SKM-1 (cell line): ENCODE measurements at regions not wholly inside any gene's neighbourhood (a gene's known extent, or its start where the extent isn't known, plus 50 kb on each side); places are given as distances from the start of the nearest gene placed in this dataset.
"Not testable (repeated sequence)": the region's sequence is repeated elsewhere in the genome, so short reads cannot be mapped to it uniquely, and the experiment has no call there.

Source experiments
- DNase-seq: peaks from one replicate; lab custom pipeline; 2025; ENCODE audit not compliant: unreplicated experiment; lab: John Stamatoyannopoulos, UW

- DNase-seq, result no peak
Observed at GRCh38 chr6:25150863-25151262, 128.3 kb upstream of the CARMIL1 start.

- no peak for DNase-seq
Observed at GRCh38 chr6:25153079-25153478, 126.1 kb upstream of the CARMIL1 start.

- DNase-seq, result no peak
Observed at GRCh38 chr6:25154034-25154596, 125.1 kb upstream of the CARMIL1 start.

- DNase-seq, result no peak
Observed at GRCh38 chr6:25155211-25155610, 124.0 kb upstream of the CARMIL1 start.

- no peak for DNase-seq
Observed at GRCh38 chr6:25156123-25156522, 123.1 kb upstream of the CARMIL1 start.

- no peak for DNase-seq
Observed at GRCh38 chr6:25157183-25157582, 122.0 kb upstream of the CARMIL1 start.

- DNase-seq, result no peak
Observed at GRCh38 chr6:25157842-25158241, 121.3 kb upstream of the CARMIL1 start.

GRCh38 chr6:25160134-25160533 is 119.0 kb upstream of the CARMIL1 start:
- not testable (repeated sequence) for DNase-seq

- no peak for DNase-seq
Observed at GRCh38 chr6:25165177-25165576, 114.0 kb upstream of the CARMIL1 start.

GRCh38 chr6:25165800-25166199 is 113.4 kb upstream of the CARMIL1 start:
- DNase-seq, result no peak

GRCh38 chr6:25166955-25167748 is 112.0 kb upstream of the CARMIL1 start:
- DNase-seq, result no peak

- no peak for DNase-seq
Observed at GRCh38 chr6:25167961-25168360, 111.2 kb upstream of the CARMIL1 start.

- no peak for DNase-seq
Observed at GRCh38 chr6:25168637-25169036, 110.5 kb upstream of the CARMIL1 start.

GRCh38 chr6:25169553-25169952 is 109.6 kb upstream of the CARMIL1 start:
- no peak for DNase-seq

GRCh38 chr6:25169961-25170360 is 109.2 kb upstream of the CARMIL1 start:
- DNase-seq, result no peak

GRCh38 chr6:25170640-25171039 is 108.5 kb upstream of the CARMIL1 start:
- DNase-seq, result no peak

- DNase-seq, result no peak
Observed at GRCh38 chr6:25171301-25171700, 107.9 kb upstream of the CARMIL1 start.

- no peak for DNase-seq
Observed at GRCh38 chr6:25172819-25173218, 106.4 kb upstream of the CARMIL1 start.

GRCh38 chr6:25173246-25173645 is 105.9 kb upstream of the CARMIL1 start:
- no peak for DNase-seq

- peak; percentile 75 for DNase-seq
Observed at GRCh38 chr6:25173951-25174474, 105.2 kb upstream of the CARMIL1 start.

GRCh38 chr6:25174678-25175077 is 104.5 kb upstream of the CARMIL1 start:
- DNase-seq, result no peak

GRCh38 chr6:25175196-25175595 is 104.0 kb upstream of the CARMIL1 start:
- DNase-seq, result no peak

- no peak for DNase-seq
Observed at GRCh38 chr6:25175681-25176080, 103.5 kb upstream of the CARMIL1 start.
